GM03348 (cell line): ENCODE measurements at regions not wholly inside any gene's neighbourhood (a gene's known extent, or its start where the extent isn't known, plus 50 kb on each side); places are given as distances from the start of the nearest gene placed in this dataset.
"Not testable (repeated sequence)": the region's sequence is repeated elsewhere in the genome, so short reads cannot be mapped to it uniquely, and the experiment has no call there.

Experiments
- DNase-seq: peaks from one replicate; pipeline ENCODE4 v3.0.0; 2012; ENCODE audit warnings: low spot score

GRCh38 chr1:242735323-242735722 lies 210.8 kb upstream of the PLD5 start:
- DNase-seq, result no peak

- DNase-seq, result no peak
These were observed 206.9 kb upstream of the PLD5 start for GRCh38 chr1:242731446-242731845.

DNA sequence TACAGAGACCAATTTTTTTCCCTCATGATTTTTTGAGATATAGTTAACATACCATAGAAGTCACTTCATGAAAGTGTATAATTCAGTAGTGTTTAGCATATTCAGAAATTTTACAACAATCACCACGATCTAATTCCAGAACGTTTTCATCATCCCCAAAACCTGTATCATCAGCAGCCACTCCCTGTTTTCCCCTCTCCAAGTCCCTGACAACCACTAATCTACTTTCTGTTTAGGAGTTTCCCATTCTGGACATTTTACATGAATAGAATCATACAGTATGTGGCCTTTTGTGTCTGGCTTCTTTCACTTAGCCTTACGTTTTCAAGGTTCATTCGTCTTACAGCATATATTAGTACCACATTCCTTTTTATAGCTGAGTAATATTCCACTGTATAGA lies 204.2 kb upstream of the PLD5 start:
- no peak for DNase-seq

DNA sequence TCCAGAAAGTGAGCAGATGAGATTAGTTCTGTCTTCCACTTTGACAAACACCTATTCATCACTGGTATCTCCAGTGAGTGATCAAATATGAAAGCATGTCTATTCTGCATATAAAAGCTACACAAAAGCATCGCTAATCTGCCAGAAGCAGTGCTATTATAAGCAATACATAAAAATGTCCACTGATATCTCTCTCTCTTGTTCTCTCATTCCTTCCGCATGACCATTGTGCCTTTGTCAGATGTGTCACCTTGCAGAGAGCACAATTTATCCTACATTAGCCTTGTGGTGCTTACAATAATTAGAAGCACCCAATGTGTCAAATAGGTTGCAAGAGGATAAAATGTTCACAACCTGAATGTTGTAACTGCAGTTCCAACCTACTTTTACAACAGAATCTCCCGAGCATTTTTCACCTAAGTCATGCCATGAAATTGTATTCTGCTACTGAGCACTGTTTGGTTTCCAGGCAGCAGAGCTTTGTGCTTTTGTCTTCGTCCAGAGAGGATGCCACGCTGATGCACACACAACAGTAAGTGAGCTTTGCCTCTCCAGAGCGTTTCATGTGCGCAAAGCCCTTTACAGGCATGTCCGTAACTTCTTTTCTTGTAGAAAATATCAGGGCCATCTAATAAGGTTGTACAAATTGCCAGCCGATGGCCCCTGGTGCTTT lies 198.7 kb upstream of the PLD5 start:
- DNase-seq, result no peak

GRCh38 chr1:242718967-242719366 lies 194.5 kb upstream of the PLD5 start:
- no peak for DNase-seq

DNA sequence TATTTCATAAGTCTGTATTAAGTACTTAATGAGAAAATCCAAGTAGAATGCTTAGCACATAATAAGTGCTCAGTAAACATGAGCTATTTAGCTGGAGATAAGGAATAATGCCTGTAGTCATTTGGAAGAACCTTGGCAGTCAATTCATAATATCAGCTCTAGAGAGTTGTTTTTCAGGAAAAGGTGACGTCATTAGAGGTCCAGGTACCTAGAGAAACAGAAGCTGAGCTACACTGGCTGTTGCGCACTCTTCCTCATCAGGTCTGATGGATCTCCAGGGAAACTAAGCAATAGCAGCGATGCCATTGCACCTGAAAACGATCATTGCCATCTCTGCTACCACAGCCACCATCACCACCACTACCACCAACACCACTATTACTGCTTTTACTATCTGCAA lies 187.8 kb upstream of the PLD5 start:
- no peak for DNase-seq

- DNase-seq, result no peak
These were observed 186.3 kb upstream of the PLD5 start for GRCh38 chr1:242710847-242711246.

- no peak for DNase-seq
These were observed 185.8 kb upstream of the PLD5 start for GRCh38 chr1:242710286-242710685.

DNA sequence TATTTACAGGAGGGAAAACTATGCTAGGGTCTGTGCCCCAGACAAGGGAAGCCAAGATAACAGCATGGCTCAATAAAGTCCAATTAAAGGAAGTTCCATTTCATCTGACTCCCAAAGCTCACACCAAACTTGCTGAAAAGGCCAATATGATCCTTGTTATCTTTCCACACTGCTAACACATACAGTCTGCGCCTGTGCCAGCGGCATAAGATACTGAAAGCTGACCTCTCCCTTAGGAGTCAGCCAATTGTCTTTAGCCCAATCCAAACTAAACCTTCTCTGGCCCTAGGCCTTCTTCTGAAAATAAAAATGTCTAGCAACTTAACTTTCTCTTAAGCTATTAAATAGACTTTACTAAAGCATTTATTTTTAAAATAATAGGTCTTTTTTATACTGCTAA lies 179.0 kb upstream of the PLD5 start:
- no peak for DNase-seq

DNA sequence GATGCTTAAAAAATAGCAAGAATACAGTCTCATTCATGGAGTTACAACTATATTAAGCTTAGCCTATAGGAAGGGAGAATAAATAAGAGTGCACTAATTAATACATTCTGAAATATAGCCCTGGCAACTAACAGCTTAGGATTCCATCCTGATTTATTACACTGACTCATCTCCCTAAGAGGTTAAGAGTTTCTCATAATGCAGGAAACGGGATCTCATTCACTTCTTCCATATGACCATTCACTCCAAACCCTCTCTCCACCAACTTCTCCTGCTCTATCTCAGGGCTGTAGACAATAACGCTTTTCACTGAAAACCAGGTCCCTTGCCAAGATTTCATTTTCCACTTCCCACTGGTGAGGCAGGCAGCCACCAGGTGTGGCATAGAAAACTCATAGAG lies 168.5 kb upstream of the PLD5 start:
- no peak for DNase-seq

DNA sequence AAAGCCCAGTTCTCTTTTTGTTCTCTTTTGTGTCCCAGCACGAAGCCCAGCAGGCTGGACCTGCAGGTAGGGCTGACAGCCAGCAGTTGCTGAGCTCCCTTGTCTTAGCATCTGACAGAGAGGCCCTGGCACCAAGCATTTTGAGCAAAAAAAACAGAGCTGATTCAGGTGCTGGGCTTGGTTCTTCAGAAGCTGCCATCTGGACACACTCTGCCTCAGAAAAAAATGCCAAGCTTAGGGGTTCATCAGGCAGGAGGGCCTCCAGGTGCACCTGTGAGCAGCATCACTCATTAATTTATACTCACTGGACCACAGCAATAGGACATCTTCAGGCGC lies 167.1 kb upstream of the PLD5 start:
- no peak for DNase-seq

DNA sequence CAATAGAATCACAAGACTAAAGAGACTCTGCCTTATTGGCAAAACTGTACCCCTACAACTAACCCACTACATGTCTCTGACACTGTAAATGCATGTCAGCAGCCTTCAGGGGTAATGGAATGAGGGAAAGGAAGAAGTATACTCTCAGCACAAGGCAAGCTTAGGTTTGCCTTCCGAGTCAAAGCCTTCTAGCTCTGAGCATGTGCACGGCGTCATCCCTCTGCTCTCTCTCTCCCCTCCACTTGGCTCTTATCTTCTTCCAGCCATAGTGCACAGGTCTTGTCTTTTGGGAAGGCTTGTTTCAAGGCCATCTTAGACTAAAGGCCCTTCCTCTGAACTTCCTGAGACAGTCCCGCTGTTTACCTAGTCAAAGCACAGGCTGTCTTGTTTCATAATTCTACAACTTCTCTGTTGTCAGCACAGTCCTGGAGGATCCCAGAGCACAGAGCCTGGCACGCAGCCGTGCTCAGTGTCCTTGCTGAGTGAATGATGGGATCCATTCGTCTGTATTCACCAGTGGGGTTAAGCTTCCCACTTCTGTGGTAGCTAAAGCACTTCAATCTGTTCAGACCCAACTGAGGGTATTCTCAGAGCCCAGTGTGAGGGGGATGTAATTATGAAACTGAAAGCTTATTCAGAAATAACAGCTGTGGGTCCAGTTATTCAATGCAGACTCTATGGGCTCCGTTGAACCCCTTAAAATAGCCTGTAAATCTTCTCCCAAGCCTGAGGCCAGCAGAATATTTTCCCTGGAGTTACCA lies 166.5 kb upstream of the PLD5 start:
- no peak for DNase-seq

GRCh38 chr1:242689378-242689777 lies 164.9 kb upstream of the PLD5 start:
- no peak for DNase-seq

- no peak for DNase-seq
These were observed 150.6 kb upstream of the PLD5 start for GRCh38 chr1:242674951-242675645.

DNA sequence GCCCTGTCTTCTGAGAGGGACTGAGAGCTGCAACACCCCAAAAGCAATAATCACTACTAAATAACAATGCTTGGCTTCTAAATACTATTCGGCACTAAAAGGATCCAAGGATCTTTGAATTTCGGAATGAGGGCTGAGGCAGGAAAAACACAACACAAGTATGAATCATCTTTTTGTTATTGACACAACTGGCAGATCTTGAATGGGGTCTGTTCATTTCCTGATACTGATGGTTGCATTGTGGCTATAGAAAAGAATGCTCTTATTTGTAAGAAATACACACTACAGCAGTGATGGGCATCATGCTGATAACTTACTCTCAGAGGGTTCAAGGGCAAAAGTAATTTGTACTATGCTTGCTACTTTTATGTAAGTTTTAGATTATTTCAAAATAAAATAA lies 149.2 kb upstream of the PLD5 start:
- no peak for DNase-seq

DNA sequence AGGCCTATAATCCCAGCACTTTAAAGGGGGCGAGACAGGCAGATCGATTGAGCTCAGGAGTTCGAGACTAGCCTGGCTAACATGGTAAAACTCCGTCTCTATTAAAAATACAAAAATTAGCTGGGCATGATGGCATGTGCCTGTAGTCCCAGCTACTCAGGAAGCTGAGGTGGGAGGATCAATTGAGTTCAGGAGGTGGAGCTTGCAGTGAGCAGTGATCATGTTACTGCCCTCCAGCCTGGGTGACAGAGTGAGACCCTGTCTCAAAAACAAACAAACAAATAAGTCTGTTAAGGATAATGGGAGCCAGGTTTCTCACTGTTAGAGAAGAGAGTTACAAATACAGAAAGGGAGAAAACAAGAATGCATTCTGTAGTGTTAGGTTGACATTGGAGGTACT lies 148.7 kb upstream of the PLD5 start:
- DNase-seq, result not testable (repeated sequence)

DNA sequence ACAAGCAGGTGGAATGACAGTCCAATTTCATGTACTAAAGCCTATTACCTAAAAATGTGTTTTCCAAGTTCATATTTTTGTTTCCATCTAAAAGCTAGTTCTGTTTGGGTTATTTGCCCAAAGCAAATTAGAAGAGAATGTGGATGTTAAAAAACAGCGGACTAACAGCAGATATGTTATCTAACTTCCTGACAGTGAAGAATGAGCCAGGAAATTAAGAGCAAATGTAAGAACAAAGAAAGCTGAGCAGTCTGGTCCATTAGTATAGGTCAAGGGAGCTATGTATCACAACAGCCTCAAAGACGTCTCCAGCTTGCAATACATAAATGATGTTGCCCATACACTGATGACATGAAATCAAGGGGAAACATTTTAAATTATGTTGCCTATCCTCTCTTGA lies 145.5 kb upstream of the PLD5 start:
- no peak for DNase-seq

- DNase-seq, result no peak
These were observed 138.4 kb upstream of the PLD5 start for GRCh38 chr1:242662886-242663285.

DNA sequence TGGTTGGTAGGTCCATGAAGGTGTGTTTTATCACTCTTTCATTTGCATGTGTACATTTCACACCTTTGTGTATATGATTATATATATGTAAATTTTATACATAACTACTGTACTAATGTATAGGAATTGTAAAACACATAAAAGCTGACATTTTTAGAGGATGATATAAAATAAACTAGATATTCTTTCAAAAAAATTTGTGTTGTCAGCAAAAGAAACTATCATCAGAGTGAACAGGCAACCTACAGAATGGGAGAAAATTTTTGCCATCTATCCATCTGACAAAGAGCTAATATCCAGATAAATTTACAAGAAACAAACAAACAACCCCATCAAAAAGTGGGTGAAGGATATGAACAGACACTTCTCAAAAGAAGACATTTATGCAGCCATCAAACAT lies 129.3 kb upstream of the PLD5 start:
- DNase-seq, result not testable (repeated sequence)

DNA sequence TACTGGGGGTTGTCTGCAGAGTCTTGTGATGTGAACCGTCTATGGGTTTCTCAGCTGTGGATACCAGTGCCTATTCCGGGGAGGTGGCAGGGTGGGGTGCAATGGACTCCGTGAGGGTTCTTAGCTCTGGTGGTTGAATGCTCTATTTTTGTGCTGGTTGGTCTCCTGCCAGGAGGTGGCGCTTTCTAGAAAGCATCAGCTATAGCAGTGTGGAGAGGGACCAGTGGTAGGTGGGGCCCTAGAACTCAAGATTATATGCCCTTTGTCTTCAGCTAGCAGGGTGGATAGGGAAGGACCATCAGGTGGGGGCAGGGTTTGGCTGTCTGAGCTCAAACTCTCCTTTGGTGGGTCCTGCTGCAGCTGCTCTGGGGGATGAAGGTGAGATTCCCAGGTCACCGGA lies 127.3 kb upstream of the PLD5 start:
- DNase-seq, result no peak

- DNase-seq, result no peak
These were observed 117.0 kb upstream of the PLD5 start for GRCh38 chr1:242641461-242641860.

GRCh38 chr1:242639104-242639503 lies 114.6 kb upstream of the PLD5 start:
- DNase-seq, result no peak

DNA sequence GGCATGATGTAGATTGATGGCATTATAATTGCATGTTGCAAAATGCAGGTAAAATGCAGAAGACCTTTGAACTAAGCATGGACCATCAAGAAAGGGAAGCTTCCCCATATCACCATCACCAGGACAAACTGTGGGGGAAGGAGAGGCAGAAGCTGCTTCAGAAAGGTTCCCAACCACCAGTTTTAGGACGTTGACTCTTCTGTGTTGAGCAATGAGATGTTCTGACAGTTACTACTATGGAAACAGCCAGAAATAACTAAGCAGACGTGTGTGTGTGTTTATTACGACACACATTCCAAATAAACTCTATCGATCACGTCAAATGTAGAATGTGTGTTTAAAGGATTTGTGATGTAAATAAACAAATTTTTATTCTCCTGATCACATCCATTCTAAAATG lies 110.2 kb upstream of the PLD5 start:
- DNase-seq, result no peak

GRCh38 chr1:242629396-242629795 lies 104.9 kb upstream of the PLD5 start:
- no peak for DNase-seq
